Activated CD4-positive, CD25-positive, alpha-beta regulatory T cell treated with anti-CD3 and anti-CD28 coated beads, Interleukin-2, amount 50 U/mL, for 24 hours (primary cell): ENCODE measurements at regions not wholly inside any gene's neighbourhood (a gene's known extent, or its start where the extent isn't known, plus 50 kb on each side); places are given as distances from the start of the nearest gene placed in this dataset.

Source experiments
- ATAC-seq, 2 donors: fragments of 150-1000 bp; cut with Tn5 transposase; one replicate each; pipeline ENCODE4 v1.10.0; 2021; ENCODE audit warnings: mild to moderate bottlenecking in 1 of 2, moderate library complexity in 1 of 2

- no peak for ATAC-seq
Measured at GRCh38 chr1:87685311-87686135, 356.8 kb downstream of the LMO4 start.

- no peak for ATAC-seq
Measured at GRCh38 chr1:87686136-87686495, 357.4 kb downstream of the LMO4 start.

- no peak for ATAC-seq
Measured at GRCh38 chr1:87686671-87687070, 358.0 kb downstream of the LMO4 start.

GRCh38 chr1:87688136-87688535 is 359.5 kb downstream of the LMO4 start:
- ATAC-seq: no peak

GRCh38 chr1:87689487-87689886 is 360.8 kb downstream of the LMO4 start:
- no peak for ATAC-seq

GRCh38 chr1:87696483-87696882 is 367.8 kb downstream of the LMO4 start:
- no peak for ATAC-seq

- no peak for ATAC-seq
Measured at GRCh38 chr1:87702455-87702854, 373.8 kb downstream of the LMO4 start.

GRCh38 chr1:87705233-87705632 is 376.6 kb downstream of the LMO4 start:
- ATAC-seq: no peak

GRCh38 chr1:87706203-87706602 is 377.5 kb downstream of the LMO4 start:
- ATAC-seq: no peak

GRCh38 chr1:87706779-87707228 is 378.1 kb downstream of the LMO4 start:
- no peak for ATAC-seq

- ATAC-seq: no peak
Measured at GRCh38 chr1:87707411-87707810, 378.7 kb downstream of the LMO4 start.

GRCh38 chr1:87712261-87713010 is 383.8 kb downstream of the LMO4 start:
- no peak for ATAC-seq

GRCh38 chr1:87714278-87714677 is 385.6 kb downstream of the LMO4 start:
- no peak for ATAC-seq

GRCh38 chr1:87715052-87715451 is 386.4 kb downstream of the LMO4 start:
- ATAC-seq: no peak

- ATAC-seq: no peak
Measured at GRCh38 chr1:87715471-87715870, 386.8 kb downstream of the LMO4 start.

- ATAC-seq: no peak
Measured at GRCh38 chr1:87717157-87717670, 388.5 kb downstream of the LMO4 start.

- no peak for ATAC-seq
Measured at GRCh38 chr1:87718241-87718950, 389.7 kb downstream of the LMO4 start.

GRCh38 chr1:87719658-87720057 is 391.0 kb downstream of the LMO4 start:
- no peak for ATAC-seq

GRCh38 chr1:87720561-87720960 is 391.9 kb downstream of the LMO4 start:
- no peak for ATAC-seq

- ATAC-seq: no peak
Measured at GRCh38 chr1:87723193-87723592, 394.5 kb downstream of the LMO4 start.

GRCh38 chr1:87728169-87728568 is 399.5 kb downstream of the LMO4 start:
- ATAC-seq: no peak

GRCh38 chr1:87730274-87731216 is 401.9 kb downstream of the LMO4 start:
- no peak for ATAC-seq
